Adrenal gland (tissue), 5 donors: ENCODE measurements at regions not wholly inside any gene's neighbourhood (a gene's known extent, or its start where the extent isn't known, plus 50 kb on each side); places are given as distances from the start of the nearest gene placed in this dataset.

Experiments used
- CTCF ChIP-seq, 6 experiments: fragments of 450-650 bp in 4 of 6; fragments of 200-600 bp in 2 of 6; sonication (generic) in 1 of 6; IDR thresholded peaks; 1 replicate in 5 of 6; 2 replicates in 1 of 6; pipeline versions ENCODE4 v1.5.1 to v1.8.0; 2016 to 2021; ENCODE audit warnings: antibody characterized with exemption in 6 of 6, mild to moderate bottlenecking in 2 of 6, moderate library complexity in 1 of 6
- POLR2A ChIP-seq, 2 donors: fragments of 450-650 bp; IDR thresholded peaks; one replicate each; pipeline ENCODE4 v1.6.1; 2017; ENCODE audit warnings: antibody characterized with exemption in 2 of 2, mild to moderate bottlenecking in 2 of 2, moderate library complexity in 1 of 2
- donor health status: DM: no; HTN: no; CAD: no.

GRCh38 chr3:144241404-144241803, 269.8 kb downstream of the DIPK2A start:
- TF ChIP-seq CTCF (IDR thresholded peaks at IDR 0.05): no peak
- no peak for TF ChIP-seq POLR2A (IDR thresholded peaks at IDR 0.05)
